ENCODE measurements at regions not wholly inside any gene's neighbourhood (a gene's known extent, or its start where the extent isn't known, plus 50 kb on each side); places are given as distances from the start of the nearest gene placed in this dataset.
A peak's percentile ranks its signal among the peaks of the same experiment; 100 is the strongest.
"Not testable (repeated sequence)": the region's sequence is repeated elsewhere in the genome, so short reads cannot be mapped to it uniquely, and the experiment has no call there.

GRCh38 chr10:28179006-28179742, 123.7 kb downstream of the MPP7 start:
- TF ChIP-seq CTCF (conservative IDR thresholded peaks at IDR 0.05; ENCODE audit: low read depth, low read length) (peak; percentile 80), EZH2 (IDR thresholded peaks at IDR 0.05; ENCODE audit: borderline replicate concordance, low read depth, low read length, poor library complexity, severe bottlenecking) (no peak)
- Histone ChIP-seq H3K9me3 (ENCODE audit: low read depth, low read length, poor library complexity, severe bottlenecking) (no peaks in the 10 kb centered on the region), H3K27me3 (replicated peaks; ENCODE audit: insufficient read depth, low read depth, low read length, poor library complexity) (no peaks in the 10 kb centered on the region), H3K4me3 (ENCODE audit: low read depth, low read length, poor library complexity, severe bottlenecking) (no peak overlapping the region), H3K4me1 (ENCODE audit: insufficient read depth, low read length, poor library complexity, severe bottlenecking) (no peaks in the 10 kb centered on the region), H3K27ac (ENCODE audit: low read depth, low read length, poor library complexity, severe bottlenecking) (no peak overlapping the region), H3K36me3 (ENCODE audit: insufficient read depth, low read length, poor library complexity, severe bottlenecking) (no peaks in the 10 kb centered on the region)
- ChIA-PET CTCF (interaction anchor here (0.8 to 1.0 kb wide), 3 partner anchors 395 to 810 kb away, joined by 3 to 7 read pairs (median 4); no protein-coding TSS in a partner anchor), POLR2A (ENCODE audit: low non-redundant PET) (interaction anchor here (0.5 kb wide), 1 partner anchor 448 kb away, joined by 3 read pairs; no protein-coding TSS in a partner anchor)
- intact Hi-C loops (cut with micrococcal nuclease; ENCODE audit: unreplicated experiment): loop anchor here (5.0 kb wide), 2 partner anchors 397 to 437 kb away; no protein-coding TSS in a partner anchor
- peak; percentile 71 for DNase-seq (ENCODE audit: low spot score)
- no TSS peak for BruUV-seq (replicated peaks)

DNA sequence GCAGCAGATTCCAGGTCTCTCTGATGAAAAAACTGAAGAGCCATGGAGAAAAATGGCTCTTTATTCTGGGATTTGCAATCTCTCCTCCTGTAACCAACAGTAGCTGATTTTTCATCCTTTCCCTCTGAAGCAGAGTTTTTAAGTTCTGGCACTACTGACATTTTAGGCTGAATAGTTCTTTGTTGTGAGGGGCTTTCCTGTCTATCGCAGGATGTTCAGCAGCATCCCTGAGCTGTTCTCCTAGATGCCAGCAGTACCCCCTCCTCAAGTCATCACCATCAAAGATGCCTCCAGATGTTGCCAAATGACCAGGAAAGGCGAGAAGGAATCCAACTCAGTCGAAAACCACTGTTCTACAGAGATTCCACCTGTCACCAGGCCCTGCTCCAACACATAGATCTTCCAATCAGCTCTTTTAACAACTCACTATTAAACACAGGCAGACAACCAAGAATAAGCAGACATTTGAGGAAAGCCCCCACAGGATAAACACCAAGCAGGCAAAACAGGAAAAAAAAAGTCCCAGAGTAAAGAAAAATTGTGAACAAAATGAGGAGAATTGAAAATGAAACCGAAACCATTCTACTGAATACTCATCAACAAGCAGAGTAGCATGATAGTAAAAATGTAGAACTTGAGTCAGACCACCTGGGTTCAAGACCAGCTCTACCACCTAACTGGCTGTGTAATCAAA, 124.8 kb downstream of the MPP7 start:
- Histone ChIP-seq H3K4me1 (ENCODE audit: insufficient read depth, low read length, poor library complexity, severe bottlenecking) (no peaks in the 10 kb centered on the region), H3K36me3 (ENCODE audit: insufficient read depth, low read length, poor library complexity, severe bottlenecking) (no peaks in the 10 kb centered on the region), H3K27me3 (replicated peaks; ENCODE audit: insufficient read depth, low read depth, low read length, poor library complexity) (no peaks in the 10 kb centered on the region), H3K9me3 (ENCODE audit: low read depth, low read length, poor library complexity, severe bottlenecking) (no peaks in the 10 kb centered on the region), H3K27ac (ENCODE audit: low read depth, low read length, poor library complexity, severe bottlenecking) (no peak overlapping the region), H3K4me3 (ENCODE audit: low read depth, low read length, poor library complexity, severe bottlenecking) (no peak overlapping the region)
- ChIA-PET CTCF (no interaction called here), POLR2A (ENCODE audit: low non-redundant PET) (interaction anchor here (0.7 kb wide), 1 partner anchor 1736 kb away, joined by 3 read pairs; no protein-coding TSS in a partner anchor)
- BruUV-seq (replicated peaks): no TSS peak
- no peak for DNase-seq (ENCODE audit: low spot score)
- TF ChIP-seq CTCF (conservative IDR thresholded peaks at IDR 0.05; ENCODE audit: low read depth, low read length) (no peak), EZH2 (IDR thresholded peaks at IDR 0.05; ENCODE audit: borderline replicate concordance, low read depth, low read length, poor library complexity, severe bottlenecking) (no peak)
- intact Hi-C loops (cut with micrococcal nuclease; ENCODE audit: unreplicated experiment): loop anchor here (5.0 kb wide), 2 partner anchors 396 to 436 kb away; no protein-coding TSS in a partner anchor

DNA sequence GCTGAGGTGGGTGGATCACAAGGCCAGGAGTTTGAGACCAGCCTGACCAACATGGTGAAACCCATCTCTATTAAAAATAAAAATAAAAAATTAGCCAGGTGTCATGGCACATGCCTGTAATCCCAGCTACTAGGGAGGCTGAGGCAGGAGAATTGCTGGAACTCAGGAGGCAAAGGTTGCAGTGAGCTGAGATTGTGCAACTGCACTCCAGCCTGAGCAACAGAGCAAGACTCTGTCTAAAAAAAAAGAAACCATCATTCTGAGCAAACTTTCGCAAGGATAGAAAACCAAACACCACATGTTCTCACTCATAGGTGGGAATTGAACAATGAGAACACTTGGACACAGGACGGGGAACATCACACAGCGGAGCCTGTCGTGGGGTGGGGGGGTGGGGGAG, 126.4 kb downstream of the MPP7 start:
- H3K27me3 ChIP-seq (replicated peaks; ENCODE audit: insufficient read depth, low read depth, low read length, poor library complexity); H3K9me3 ChIP-seq (ENCODE audit: low read depth, low read length, poor library complexity, severe bottlenecking); DNase-seq (ENCODE audit: low spot score); H3K27ac ChIP-seq (ENCODE audit: low read depth, low read length, poor library complexity, severe bottlenecking); CTCF ChIA-PET; H3K4me1 ChIP-seq (ENCODE audit: insufficient read depth, low read length, poor library complexity, severe bottlenecking); BruUV-seq (replicated peaks); H3K36me3 ChIP-seq (ENCODE audit: insufficient read depth, low read length, poor library complexity, severe bottlenecking); H3K4me3 ChIP-seq (ENCODE audit: low read depth, low read length, poor library complexity, severe bottlenecking): not testable (repeated sequence)
- POLR2A ChIA-PET (ENCODE audit: low non-redundant PET): interaction anchor here (0.6 kb wide), 1 partner anchor 20 kb away, joined by 5 read pairs; no protein-coding TSS in a partner anchor
- intact Hi-C loops (cut with micrococcal nuclease; ENCODE audit: unreplicated experiment): loop anchor here (5.0 kb wide), 2 partner anchors 394 to 434 kb away; no protein-coding TSS in a partner anchor
